ENCODE measurements at regions not wholly inside any gene's neighbourhood (a gene's known extent, or its start where the extent isn't known, plus 50 kb on each side); places are given as distances from the start of the nearest gene placed in this dataset.

DNA sequence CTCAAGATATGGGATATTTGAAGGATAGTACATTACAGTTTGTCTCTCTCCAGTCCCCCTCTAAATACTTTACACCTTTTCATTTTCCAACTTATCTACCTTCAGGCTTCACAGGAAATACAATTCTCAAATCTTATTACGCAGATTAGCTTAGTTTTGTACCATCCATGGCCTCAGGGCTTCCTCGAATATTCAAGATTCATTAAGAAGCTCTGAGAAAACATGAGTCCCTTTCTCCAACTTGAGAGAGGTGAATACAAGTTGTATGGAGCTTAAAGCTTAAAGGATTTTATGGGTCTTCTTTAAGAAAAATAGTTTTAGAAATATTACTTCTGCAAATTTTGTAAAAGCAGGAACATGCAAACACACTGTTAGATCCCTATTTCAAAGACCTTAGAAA lies 1212.5 kb downstream of the GALC start:
- ATAC-seq (no peak), FAIRE-seq (no peak)
- POLR2A ChIA-PET: no interaction called here

DNA sequence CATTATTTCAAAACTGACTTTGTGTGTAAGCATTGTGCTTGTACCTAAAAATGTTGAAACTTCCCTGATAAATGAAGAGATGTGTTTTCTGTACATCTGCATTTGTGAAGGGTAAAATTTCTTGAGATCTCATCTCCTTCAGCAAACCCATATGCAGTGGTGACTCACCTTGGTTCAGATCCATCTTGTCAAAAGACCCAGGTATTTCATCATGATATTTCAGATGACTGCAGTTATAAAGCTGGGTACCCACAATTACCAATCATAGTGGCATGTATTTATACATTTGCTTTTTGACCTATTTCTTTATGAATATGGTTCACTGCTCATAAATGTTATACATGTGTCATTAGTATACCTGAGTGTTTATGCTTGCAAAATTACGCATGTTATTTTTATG lies 1213.6 kb downstream of the GALC start:
- intact Hi-C loops (cut with micrococcal nuclease; ENCODE audit: unreplicated experiment) (no loop called here), in situ Hi-C loops (cut with HindIII; ENCODE audit: extremely low pct_ligation_motif_present, low pct_unique_long_range_greater_than_20kb) (no loop called here)
- 98% methylated on average over 1 of the region's 1 CpG for whole genome bisulfite sequencing (ENCODE audit: low lambda C conversion rate)
- Histone ChIP-seq H3K27me3 (ENCODE audit: control insufficient read depth in 1 of 2, insufficient read depth in 2 of 2, low read length in 2 of 2) (no peaks in the 10 kb centered on the region), H3K9ac (ENCODE audit: insufficient read depth, low read depth, low read length) (no peak overlapping the region), H4K20me1 (ENCODE audit: insufficient read depth, low read length) (no peaks in the 10 kb centered on the region), H3K79me2 (ENCODE audit: insufficient read depth, low read length) (no peaks in the 10 kb centered on the region), H3K27ac (ENCODE audit: extremely low read length, insufficient read depth, low read length) (no peak overlapping the region), H3K4me2 (ENCODE audit: low read depth, low read length) (no peak overlapping the region), H3K4me1 (ENCODE audit: insufficient read depth, low read length) (peaks cover 31% of the 10 kb centered on the region), H3K4me3 (replicated peaks in 1 of 3; ENCODE audit: insufficient read depth in 1 of 3, low read depth in 2 of 3, low read length in 3 of 3) (no peak overlapping the region), H3K36me3 (replicated peaks in 1 of 2; ENCODE audit: control insufficient read depth in 1 of 2, insufficient read depth in 2 of 2, low read length in 2 of 2) (no peaks in the 10 kb centered on the region), H3K9me3 (ENCODE audit: low read length) (no peaks in the 10 kb centered on the region), H2AFZ (ENCODE audit: low read length) (no peak overlapping the region)
- no TSS peak for BruUV-seq (replicated peaks)
- ChIA-PET CTCF (ENCODE audit: low intra/inter-chr PET ratio, low total read pairs) (no interaction called here), POLR2A (no interaction called here)
- ATAC-seq: no peak
- DNase-seq (ENCODE audit: low spot score): no peak
- no peak for FAIRE-seq
- TF ChIP-seq, protein P1, sequence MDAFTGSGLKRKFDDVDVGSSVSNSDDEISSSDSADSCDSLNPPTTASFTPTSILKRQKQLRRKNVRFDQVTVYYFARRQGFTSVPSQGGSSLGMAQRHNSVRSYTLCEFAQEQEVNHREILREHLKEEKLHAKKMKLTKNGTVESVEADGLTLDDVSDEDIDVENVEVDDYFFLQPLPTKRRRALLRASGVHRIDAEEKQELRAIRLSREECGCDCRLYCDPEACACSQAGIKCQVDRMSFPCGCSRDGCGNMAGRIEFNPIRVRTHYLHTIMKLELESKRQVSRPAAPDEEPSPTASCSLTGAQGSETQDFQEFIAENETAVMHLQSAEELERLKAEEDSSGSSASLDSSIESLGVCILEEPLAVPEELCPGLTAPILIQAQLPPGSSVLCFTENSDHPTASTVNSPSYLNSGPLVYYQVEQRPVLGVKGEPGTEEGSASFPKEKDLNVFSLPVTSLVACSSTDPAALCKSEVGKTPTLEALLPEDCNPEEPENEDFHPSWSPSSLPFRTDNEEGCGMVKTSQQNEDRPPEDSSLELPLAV (CRISPR knock-in tag; conservative IDR thresholded peaks at IDR 0.05; ENCODE audit: low read depth): no peak
- TF ChIP-seq, protein P2, sequence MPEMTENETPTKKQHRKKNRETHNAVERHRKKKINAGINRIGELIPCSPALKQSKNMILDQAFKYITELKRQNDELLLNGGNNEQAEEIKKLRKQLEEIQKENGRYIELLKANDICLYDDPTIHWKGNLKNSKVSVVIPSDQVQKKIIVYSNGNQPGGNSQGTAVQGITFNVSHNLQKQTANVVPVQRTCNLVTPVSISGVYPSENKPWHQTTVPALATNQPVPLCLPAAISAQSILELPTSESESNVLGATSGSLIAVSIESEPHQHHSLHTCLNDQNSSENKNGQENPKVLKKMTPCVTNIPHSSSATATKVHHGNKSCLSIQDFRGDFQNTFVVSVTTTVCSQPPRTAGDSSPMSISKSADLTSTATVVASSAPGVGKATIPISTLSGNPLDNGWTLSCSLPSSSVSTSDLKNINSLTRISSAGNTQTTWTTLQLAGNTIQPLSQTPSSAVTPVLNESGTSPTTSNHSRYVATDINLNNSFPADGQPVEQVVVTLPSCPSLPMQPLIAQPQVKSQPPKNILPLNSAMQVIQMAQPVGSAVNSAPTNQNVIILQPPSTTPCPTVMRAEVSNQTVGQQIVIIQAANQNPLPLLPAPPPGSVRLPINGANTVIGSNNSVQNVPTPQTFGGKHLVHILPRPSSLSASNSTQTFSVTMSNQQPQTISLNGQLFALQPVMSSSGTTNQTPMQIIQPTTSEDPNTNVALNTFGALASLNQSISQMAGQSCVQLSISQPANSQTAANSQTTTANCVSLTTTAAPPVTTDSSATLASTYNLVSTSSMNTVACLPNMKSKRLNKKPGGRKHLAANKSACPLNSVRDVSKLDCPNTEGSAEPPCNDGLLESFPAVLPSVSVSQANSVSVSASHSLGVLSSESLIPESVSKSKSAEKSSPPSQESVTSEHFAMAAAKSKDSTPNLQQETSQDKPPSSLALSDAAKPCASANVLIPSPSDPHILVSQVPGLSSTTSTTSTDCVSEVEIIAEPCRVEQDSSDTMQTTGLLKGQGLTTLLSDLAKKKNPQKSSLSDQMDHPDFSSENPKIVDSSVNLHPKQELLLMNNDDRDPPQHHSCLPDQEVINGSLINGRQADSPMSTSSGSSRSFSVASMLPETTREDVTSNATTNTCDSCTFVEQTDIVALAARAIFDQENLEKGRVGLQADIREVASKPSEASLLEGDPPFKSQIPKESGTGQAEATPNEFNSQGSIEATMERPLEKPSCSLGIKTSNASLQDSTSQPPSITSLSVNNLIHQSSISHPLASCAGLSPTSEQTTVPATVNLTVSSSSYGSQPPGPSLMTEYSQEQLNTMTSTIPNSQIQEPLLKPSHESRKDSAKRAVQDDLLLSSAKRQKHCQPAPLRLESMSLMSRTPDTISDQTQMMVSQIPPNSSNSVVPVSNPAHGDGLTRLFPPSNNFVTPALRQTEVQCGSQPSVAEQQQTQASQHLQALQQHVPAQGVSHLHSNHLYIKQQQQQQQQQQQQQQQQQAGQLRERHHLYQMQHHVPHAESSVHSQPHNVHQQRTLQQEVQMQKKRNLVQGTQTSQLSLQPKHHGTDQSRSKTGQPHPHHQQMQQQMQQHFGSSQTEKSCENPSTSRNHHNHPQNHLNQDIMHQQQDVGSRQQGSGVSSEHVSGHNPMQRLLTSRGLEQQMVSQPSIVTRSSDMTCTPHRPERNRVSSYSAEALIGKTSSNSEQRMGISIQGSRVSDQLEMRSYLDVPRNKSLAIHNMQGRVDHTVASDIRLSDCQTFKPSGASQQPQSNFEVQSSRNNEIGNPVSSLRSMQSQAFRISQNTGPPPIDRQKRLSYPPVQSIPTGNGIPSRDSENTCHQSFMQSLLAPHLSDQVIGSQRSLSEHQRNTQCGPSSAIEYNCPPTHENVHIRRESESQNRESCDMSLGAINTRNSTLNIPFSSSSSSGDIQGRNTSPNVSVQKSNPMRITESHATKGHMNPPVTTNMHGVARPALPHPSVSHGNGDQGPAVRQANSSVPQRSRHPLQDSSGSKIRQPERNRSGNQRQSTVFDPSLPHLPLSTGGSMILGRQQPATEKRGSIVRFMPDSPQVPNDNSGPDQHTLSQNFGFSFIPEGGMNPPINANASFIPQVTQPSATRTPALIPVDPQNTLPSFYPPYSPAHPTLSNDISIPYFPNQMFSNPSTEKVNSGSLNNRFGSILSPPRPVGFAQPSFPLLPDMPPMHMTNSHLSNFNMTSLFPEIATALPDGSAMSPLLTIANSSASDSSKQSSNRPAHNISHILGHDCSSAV (CRISPR knock-in tag; IDR thresholded peaks at IDR 0.05; ENCODE audit: borderline replicate concordance): no peak
- TF ChIP-seq, protein P3, sequence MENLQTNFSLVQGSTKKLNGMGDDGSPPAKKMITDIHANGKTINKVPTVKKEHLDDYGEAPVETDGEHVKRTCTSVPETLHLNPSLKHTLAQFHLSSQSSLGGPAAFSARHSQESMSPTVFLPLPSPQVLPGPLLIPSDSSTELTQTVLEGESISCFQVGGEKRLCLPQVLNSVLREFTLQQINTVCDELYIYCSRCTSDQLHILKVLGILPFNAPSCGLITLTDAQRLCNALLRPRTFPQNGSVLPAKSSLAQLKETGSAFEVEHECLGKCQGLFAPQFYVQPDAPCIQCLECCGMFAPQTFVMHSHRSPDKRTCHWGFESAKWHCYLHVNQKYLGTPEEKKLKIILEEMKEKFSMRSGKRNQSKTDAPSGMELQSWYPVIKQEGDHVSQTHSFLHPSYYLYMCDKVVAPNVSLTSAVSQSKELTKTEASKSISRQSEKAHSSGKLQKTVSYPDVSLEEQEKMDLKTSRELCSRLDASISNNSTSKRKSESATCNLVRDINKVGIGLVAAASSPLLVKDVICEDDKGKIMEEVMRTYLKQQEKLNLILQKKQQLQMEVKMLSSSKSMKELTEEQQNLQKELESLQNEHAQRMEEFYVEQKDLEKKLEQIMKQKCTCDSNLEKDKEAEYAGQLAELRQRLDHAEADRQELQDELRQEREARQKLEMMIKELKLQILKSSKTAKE (CRISPR knock-in tag; IDR thresholded peaks at IDR 0.05; ENCODE audit: borderline replicate concordance): no peak

More for the DNA sequence above, 1212.5 kb downstream of the GALC start:
- H3K79me2 ChIP-seq (ENCODE audit: insufficient read depth, low read length): no peaks in the 10 kb centered on the region
- no peak overlapping the region for H3K9ac ChIP-seq (ENCODE audit: insufficient read depth, low read depth, low read length)
- in situ Hi-C loops (cut with HindIII; ENCODE audit: extremely low pct_ligation_motif_present, low pct_unique_long_range_greater_than_20kb): no loop called here
- BruUV-seq (replicated peaks): no TSS peak
- H4K20me1 ChIP-seq (ENCODE audit: insufficient read depth, low read length): no peaks in the 10 kb centered on the region
- peak overlapping the region; percentile 83 for H2AFZ ChIP-seq (ENCODE audit: low read length)
- no peak overlapping the region for H3K4me3 ChIP-seq (replicated peaks in 1 of 3; ENCODE audit: insufficient read depth in 1 of 3, low read depth in 2 of 3, low read length in 3 of 3)
- peaks cover 31% of the 10 kb centered on the region for H3K4me1 ChIP-seq (ENCODE audit: insufficient read depth, low read length)
- no peaks in the 10 kb centered on the region for H3K36me3 ChIP-seq (replicated peaks in 1 of 2; ENCODE audit: control insufficient read depth in 1 of 2, insufficient read depth in 2 of 2, low read length in 2 of 2)
- H3K4me2 ChIP-seq (ENCODE audit: low read depth, low read length): no peak overlapping the region
- no peaks in the 10 kb centered on the region for H3K9me3 ChIP-seq (ENCODE audit: low read length)
- no peak for TF ChIP-seq CCAR2 (optimal IDR thresholded peaks at IDR 0.05; ENCODE audit: low read depth, low read length)
- H3K27ac ChIP-seq (ENCODE audit: extremely low read length, insufficient read depth, low read length): no peak overlapping the region
- WGBS (ENCODE audit: low lambda C conversion rate): 96% methylated on average over 2 of the region's 2 CpGs
- intact Hi-C loops (cut with micrococcal nuclease; ENCODE audit: unreplicated experiment): loop anchor here (5.0 kb wide), 1 partner anchor 117 kb away; no protein-coding TSS in a partner anchor
- no peak for DNase-seq (ENCODE audit: low spot score)
- H3K27me3 ChIP-seq (ENCODE audit: control insufficient read depth in 1 of 2, insufficient read depth in 2 of 2, low read length in 2 of 2): no peaks in the 10 kb centered on the region
- CTCF ChIA-PET (ENCODE audit: low intra/inter-chr PET ratio, low total read pairs): no interaction called here
